HG02798 (cell line): ENCODE measurements at regions not wholly inside any gene's neighbourhood (a gene's known extent, or its start where the extent isn't known, plus 50 kb on each side); places are given as distances from the start of the nearest gene placed in this dataset.
A peak's percentile ranks its signal among the peaks of the same experiment; 100 is the strongest.

Source experiments
- ATAC-seq: cut with Tn5 transposase; IDR thresholded peaks from one replicate; pipeline ENCODE4 v1.9.1; 2021; ENCODE audit warnings: mild to moderate bottlenecking; ENCODE audit not compliant: unreplicated experiment, poor library complexity

- ATAC-seq, result peak; percentile 38
Observed at GRCh38 chr14:34931206-34931605, 51.6 kb upstream of the SRP54 start.

- peak; percentile 79 for ATAC-seq
Observed at GRCh38 chr14:34930591-34931091, 52.2 kb upstream of the SRP54 start.

GRCh38 chr14:34926552-34926951, 51.4 kb upstream of the BAZ1A start:
- no peak for ATAC-seq
